ENCODE measurements at regions not wholly inside any gene's neighbourhood (a gene's known extent, or its start where the extent isn't known, plus 50 kb on each side); places are given as distances from the start of the nearest gene placed in this dataset.

- TF ChIP-seq EP300 (IDR thresholded peaks at IDR 0.05), result no peak
- TF ChIP-seq, protein P1, sequence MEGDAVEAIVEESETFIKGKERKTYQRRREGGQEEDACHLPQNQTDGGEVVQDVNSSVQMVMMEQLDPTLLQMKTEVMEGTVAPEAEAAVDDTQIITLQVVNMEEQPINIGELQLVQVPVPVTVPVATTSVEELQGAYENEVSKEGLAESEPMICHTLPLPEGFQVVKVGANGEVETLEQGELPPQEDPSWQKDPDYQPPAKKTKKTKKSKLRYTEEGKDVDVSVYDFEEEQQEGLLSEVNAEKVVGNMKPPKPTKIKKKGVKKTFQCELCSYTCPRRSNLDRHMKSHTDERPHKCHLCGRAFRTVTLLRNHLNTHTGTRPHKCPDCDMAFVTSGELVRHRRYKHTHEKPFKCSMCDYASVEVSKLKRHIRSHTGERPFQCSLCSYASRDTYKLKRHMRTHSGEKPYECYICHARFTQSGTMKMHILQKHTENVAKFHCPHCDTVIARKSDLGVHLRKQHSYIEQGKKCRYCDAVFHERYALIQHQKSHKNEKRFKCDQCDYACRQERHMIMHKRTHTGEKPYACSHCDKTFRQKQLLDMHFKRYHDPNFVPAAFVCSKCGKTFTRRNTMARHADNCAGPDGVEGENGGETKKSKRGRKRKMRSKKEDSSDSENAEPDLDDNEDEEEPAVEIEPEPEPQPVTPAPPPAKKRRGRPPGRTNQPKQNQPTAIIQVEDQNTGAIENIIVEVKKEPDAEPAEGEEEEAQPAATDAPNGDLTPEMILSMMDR (IDR thresholded peaks at IDR 0.05), result no peak
- TF ChIP-seq POLR2A (IDR thresholded peaks at IDR 0.05), result no peak
- TF ChIP-seq POLR2AphosphoS5 (IDR thresholded peaks at IDR 0.05), result no peak
Measured at GRCh38 chr9:7377489-7377888, 422.1 kb downstream of the DMAC1 start.
